ENCODE measurements at regions not wholly inside any gene's neighbourhood (a gene's known extent, or its start where the extent isn't known, plus 50 kb on each side); places are given as distances from the start of the nearest gene placed in this dataset.

DNA sequence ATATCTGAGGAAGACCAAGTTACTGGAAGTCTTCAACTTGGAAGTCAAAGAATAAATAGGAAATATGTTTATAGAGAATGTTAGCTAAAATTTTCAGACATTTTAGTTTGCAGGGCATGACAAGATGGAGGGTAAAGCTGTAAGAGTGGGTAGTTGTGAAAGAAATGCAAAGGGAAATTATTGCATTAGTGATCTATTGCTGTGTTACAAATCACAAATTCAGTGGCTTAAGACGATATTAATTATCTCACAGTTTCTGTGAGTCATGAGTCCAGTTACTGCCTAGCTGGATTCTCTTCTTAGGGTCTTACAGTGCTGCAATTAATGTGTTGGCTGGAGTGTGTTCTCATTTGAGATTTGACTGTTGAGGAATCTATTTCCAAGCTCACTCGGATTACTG lies 62.9 kb upstream of the CAMK2D start:
- Histone ChIP-seq H3K9me3 (ENCODE audit: control insufficient read depth in 4 of 4, insufficient read depth in 3 of 4, low read length in 3 of 4) (no peaks in the 10 kb centered on the region), H3K27me3 (ENCODE audit: control insufficient read depth in 3 of 3, insufficient read depth in 3 of 3, low read length in 2 of 3) (no peaks in the 10 kb centered on the region), H3K4me1 (ENCODE audit: control insufficient read depth in 5 of 5, insufficient read depth in 5 of 5, low read length in 5 of 5) (peaks cover 0 to 16% (median 5%) of the 10 kb centered on the region in 5 donors), H3K27ac (ENCODE audit: low read depth in 1 of 2, low read length in 1 of 2) (no peak overlapping the region), H3K4me3 (no peak overlapping the region), H3K9ac (ENCODE audit: insufficient read depth in 1 of 2, low read length in 2 of 2) (no peak overlapping the region), H3K36me3 (ENCODE audit: control insufficient read depth in 4 of 4, insufficient read depth in 4 of 4, low read length in 4 of 4) (no peaks in the 10 kb centered on the region)
- no peak for TF ChIP-seq CTCF (IDR thresholded peaks at IDR 0.05; ENCODE audit: control extremely low read depth, extremely low read depth)
- ATAC-seq (ENCODE audit: insufficient read depth, low FRiP score), result no peak
- DNase-seq, result no peak
- WGBS, 2 donors, result 74 to 86% methylated on average over 2 of the region's 2 CpGs

GRCh38 chr4:113823291-113823659 lies 61.7 kb upstream of the CAMK2D start:
- TF ChIP-seq CTCF (IDR thresholded peaks at IDR 0.05; ENCODE audit: control extremely low read depth, extremely low read depth), result no peak
- Histone ChIP-seq H3K4me1 (ENCODE audit: control insufficient read depth in 5 of 5, insufficient read depth in 5 of 5, low read length in 5 of 5) (peaks cover 0 to 16% (median 5%) of the 10 kb centered on the region in 5 donors), H3K4me3 (no peak overlapping the region), H3K27ac (ENCODE audit: low read depth in 1 of 2, low read length in 1 of 2) (no peak overlapping the region), H3K9me3 (ENCODE audit: control insufficient read depth in 4 of 4, insufficient read depth in 3 of 4, low read length in 3 of 4) (no peaks in the 10 kb centered on the region), H3K9ac (ENCODE audit: insufficient read depth in 1 of 2, low read length in 2 of 2) (no peak overlapping the region), H3K36me3 (ENCODE audit: control insufficient read depth in 4 of 4, insufficient read depth in 4 of 4, low read length in 4 of 4) (no peaks in the 10 kb centered on the region), H3K27me3 (ENCODE audit: control insufficient read depth in 3 of 3, insufficient read depth in 3 of 3, low read length in 2 of 3) (no peaks in the 10 kb centered on the region)
- 50 to 60% methylated on average over 2 of the region's 2 CpGs for whole genome bisulfite sequencing, 2 donors
- ATAC-seq (ENCODE audit: insufficient read depth, low FRiP score) (no peak), DNase-seq (no peak)

DNA sequence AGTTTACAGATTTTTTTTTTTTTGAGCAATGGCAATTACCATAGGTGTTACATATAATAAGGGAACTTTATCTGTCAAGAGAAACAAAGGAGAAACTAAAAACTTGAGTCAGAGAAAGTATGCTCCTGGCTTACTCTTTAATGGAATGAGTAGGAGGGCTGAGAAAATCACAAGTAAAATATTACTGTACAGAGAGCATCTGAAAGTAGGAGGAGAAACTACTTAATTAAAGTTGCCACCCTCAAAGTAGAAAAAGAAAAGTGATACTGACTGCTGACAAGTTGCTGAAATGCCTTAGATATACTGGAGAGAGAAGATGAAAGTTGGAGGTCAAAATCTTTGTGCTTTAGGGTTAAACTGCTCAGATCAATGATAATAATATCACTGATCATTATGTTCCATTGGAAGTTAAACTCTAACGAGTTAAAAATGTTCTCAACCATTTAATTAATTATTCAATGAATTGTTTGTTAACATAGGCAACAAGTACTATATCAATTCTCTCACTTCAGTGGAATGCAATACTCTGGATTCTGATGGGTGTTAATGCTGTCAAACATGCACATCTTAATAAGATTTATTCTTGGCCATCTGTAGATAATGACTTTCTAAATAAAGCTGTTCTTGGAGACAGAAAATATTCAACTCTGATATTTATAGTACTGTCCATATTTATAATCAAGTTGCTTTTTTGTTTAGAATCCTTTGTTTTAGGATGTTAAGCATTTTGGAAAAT lies 61.2 kb upstream of the CAMK2D start:
- no peak for ATAC-seq (ENCODE audit: insufficient read depth, low FRiP score)
- Histone ChIP-seq H3K9me3 (ENCODE audit: control insufficient read depth in 4 of 4, insufficient read depth in 3 of 4, low read length in 3 of 4) (no peaks in the 10 kb centered on the region), H3K4me1 (ENCODE audit: control insufficient read depth in 5 of 5, insufficient read depth in 5 of 5, low read length in 5 of 5) (peaks cover 0 to 16% (median 5%) of the 10 kb centered on the region in 5 donors), H3K36me3 (ENCODE audit: control insufficient read depth in 4 of 4, insufficient read depth in 4 of 4, low read length in 4 of 4) (no peaks in the 10 kb centered on the region), H3K4me3 (no peak overlapping the region), H3K9ac (ENCODE audit: insufficient read depth in 1 of 2, low read length in 2 of 2) (no peak overlapping the region), H3K27ac (ENCODE audit: low read depth in 1 of 2, low read length in 1 of 2) (no peak overlapping the region), H3K27me3 (ENCODE audit: control insufficient read depth in 3 of 3, insufficient read depth in 3 of 3, low read length in 2 of 3) (no peaks in the 10 kb centered on the region)
- WGBS, 2 donors, result 51 to 70% methylated on average over 1 of the region's 1 CpG
- no peak for DNase-seq
- TF ChIP-seq CTCF (IDR thresholded peaks at IDR 0.05; ENCODE audit: control extremely low read depth, extremely low read depth), result no peak

DNA sequence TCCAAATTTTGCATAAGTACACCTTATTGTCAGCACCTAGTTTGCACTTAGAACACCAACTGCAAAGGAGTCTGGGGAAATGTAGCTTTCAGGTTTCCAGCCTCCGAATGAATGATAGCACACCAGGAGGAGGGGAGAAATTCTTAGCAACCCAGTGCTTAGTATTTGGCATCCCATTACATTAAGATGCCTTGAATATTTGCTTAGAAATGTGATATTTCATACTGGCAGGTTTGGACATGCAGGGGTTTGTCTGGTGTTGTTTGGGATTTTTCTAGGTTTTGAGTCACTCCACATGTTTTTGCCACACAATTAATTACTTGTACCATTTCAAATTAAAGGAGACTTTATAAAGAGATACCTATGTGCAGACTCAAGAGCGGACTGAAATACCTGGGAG lies 60.3 kb upstream of the CAMK2D start:
- Histone ChIP-seq H3K36me3 (ENCODE audit: control insufficient read depth in 4 of 4, insufficient read depth in 4 of 4, low read length in 4 of 4) (no peaks in the 10 kb centered on the region), H3K9ac (ENCODE audit: insufficient read depth in 1 of 2, low read length in 2 of 2) (no peak overlapping the region), H3K27me3 (ENCODE audit: control insufficient read depth in 3 of 3, insufficient read depth in 3 of 3, low read length in 2 of 3) (no peaks in the 10 kb centered on the region), H3K4me3 (no peak overlapping the region), H3K27ac (ENCODE audit: low read depth in 1 of 2, low read length in 1 of 2) (no peak overlapping the region), H3K4me1 (ENCODE audit: control insufficient read depth in 5 of 5, insufficient read depth in 5 of 5, low read length in 5 of 5) (peaks cover 0 to 16% (median 5%) of the 10 kb centered on the region in 5 donors), H3K9me3 (ENCODE audit: control insufficient read depth in 4 of 4, insufficient read depth in 3 of 4, low read length in 3 of 4) (no peaks in the 10 kb centered on the region)
- DNase-seq (no peak), ATAC-seq (ENCODE audit: insufficient read depth, low FRiP score) (no peak)
- WGBS, 2 donors, result 85 to 94% methylated on average over 2 of the region's 2 CpGs
- TF ChIP-seq CTCF (IDR thresholded peaks at IDR 0.05; ENCODE audit: control extremely low read depth, extremely low read depth), result no peak
